SK-N-SH (cell line): ENCODE measurements at regions not wholly inside any gene's neighbourhood (a gene's known extent, or its start where the extent isn't known, plus 50 kb on each side); places are given as distances from the start of the nearest gene placed in this dataset.

Source experiments
- CHD2 ChIP-seq: fragments of 150-350 bp; IDR thresholded peaks from 2 replicates; pipeline ENCODE4 v1.6.1; 2018; ENCODE audit warnings: low read length; ENCODE audit not compliant: partially characterized antibody
- EZH2phosphoT487 ChIP-seq: fragments of 200-600 bp; sonication (generic); IDR thresholded peaks from 2 replicates; pipeline ENCODE4 v1.6.1; 2017; ENCODE audit warnings: low read depth, mixed run types, mild to moderate bottlenecking, antibody characterized with exemption, moderate library complexity, borderline replicate concordance
- JUND ChIP-seq: IDR thresholded peaks from 2 replicates; pipeline ENCODE4 v1.4.0; 2012
- NRF1 ChIP-seq: IDR thresholded peaks from 2 replicates; pipeline ENCODE4 v1.6.1; 2012; ENCODE audit warnings: low read depth, mild to moderate bottlenecking, low read length
- POLR2AphosphoS5 ChIP-seq: IDR thresholded peaks from 2 replicates; pipeline ENCODE4 v1.6.1; 2012; ENCODE audit warnings: low read depth, low read length
- REST ChIP-seq: IDR thresholded peaks from 2 replicates; pipeline ENCODE4 v1.6.1; 2012; ENCODE audit warnings: mild to moderate bottlenecking, low read depth, low read length, moderate library complexity
- TAF1 ChIP-seq: IDR thresholded peaks from 2 replicates; pipeline ENCODE4 v1.6.1; 2012; ENCODE audit warnings: low read depth, mild to moderate bottlenecking, low read length, moderate library complexity, borderline replicate concordance
- TF ChIP-seq, protein P1 (sequence below): fragments of 200-600 bp; sonication (generic); IDR thresholded peaks from 2 replicates; pipeline ENCODE4 v1.6.1; 2017; ENCODE audit warnings: antibody characterized with exemption, mild to moderate bottlenecking, moderate library complexity

DNA sequence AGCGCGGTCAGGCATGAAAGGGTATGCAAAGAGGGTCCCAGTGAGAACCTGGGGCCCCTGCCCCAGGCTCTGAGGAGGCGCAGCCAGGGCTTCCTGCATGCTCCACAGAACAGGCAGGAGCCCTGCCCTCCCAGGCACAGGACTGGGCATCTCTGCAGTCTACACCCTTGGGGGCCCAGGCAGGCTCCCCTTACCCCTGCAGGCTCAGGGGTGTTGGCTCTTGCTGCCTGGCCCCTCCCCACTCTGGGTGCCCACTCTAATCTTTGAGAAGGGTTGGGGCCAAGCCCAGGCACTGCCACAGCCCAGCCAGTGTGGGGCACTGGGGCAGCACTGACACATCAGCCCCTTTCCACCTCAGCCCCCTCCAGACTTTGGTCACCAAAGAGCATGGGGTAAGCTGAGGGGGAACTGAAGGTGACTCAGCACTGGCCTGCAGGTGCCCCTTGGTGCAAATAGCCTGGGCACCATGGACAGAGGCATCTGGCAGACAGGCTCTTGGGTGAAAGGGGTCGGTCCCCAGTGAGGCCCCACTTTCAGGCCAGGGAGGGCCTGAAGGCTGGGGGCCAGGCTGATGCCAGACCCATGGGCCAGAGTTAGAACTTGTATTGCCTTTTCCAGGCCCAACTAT lies 73.4 kb downstream of the NPAP1 start:
- TF ChIP-seq POLR2AphosphoS5 (no peak), EZH2phosphoT487 (no peak), JUND (no peak), REST (no peak), NRF1 (no peak), TAF1 (no peak), CHD2 (no peak)
- TF ChIP-seq, protein P1, sequence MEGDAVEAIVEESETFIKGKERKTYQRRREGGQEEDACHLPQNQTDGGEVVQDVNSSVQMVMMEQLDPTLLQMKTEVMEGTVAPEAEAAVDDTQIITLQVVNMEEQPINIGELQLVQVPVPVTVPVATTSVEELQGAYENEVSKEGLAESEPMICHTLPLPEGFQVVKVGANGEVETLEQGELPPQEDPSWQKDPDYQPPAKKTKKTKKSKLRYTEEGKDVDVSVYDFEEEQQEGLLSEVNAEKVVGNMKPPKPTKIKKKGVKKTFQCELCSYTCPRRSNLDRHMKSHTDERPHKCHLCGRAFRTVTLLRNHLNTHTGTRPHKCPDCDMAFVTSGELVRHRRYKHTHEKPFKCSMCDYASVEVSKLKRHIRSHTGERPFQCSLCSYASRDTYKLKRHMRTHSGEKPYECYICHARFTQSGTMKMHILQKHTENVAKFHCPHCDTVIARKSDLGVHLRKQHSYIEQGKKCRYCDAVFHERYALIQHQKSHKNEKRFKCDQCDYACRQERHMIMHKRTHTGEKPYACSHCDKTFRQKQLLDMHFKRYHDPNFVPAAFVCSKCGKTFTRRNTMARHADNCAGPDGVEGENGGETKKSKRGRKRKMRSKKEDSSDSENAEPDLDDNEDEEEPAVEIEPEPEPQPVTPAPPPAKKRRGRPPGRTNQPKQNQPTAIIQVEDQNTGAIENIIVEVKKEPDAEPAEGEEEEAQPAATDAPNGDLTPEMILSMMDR: no peak
